ENCODE measurements at regions not wholly inside any gene's neighbourhood (a gene's known extent, or its start where the extent isn't known, plus 50 kb on each side); places are given as distances from the start of the nearest gene placed in this dataset.

DNA sequence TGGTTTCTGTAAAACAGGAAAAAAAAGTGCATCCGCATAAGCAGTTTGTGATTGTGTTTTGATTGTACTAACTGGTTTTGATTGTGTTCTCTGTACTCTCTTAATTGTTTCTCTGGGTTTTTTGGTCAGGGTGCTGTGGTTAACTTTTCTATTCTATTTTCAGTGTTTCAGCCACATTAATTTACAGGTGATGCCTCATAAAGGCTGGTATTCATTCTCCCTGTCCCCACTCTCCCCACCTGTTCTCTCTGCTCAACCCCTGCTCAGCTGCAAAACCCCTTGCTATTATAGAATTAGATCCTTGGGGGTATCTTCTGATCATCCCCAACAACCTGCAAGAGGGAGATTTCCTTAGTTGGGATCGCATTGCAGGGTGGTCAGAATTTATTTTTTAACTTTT is 285.4 kb upstream of the AZI2 start:
- in situ Hi-C loops (cut with HindIII; ENCODE audit: low sequenced_read_pairs) = no loop called here
- TF ChIP-seq, protein P1, sequence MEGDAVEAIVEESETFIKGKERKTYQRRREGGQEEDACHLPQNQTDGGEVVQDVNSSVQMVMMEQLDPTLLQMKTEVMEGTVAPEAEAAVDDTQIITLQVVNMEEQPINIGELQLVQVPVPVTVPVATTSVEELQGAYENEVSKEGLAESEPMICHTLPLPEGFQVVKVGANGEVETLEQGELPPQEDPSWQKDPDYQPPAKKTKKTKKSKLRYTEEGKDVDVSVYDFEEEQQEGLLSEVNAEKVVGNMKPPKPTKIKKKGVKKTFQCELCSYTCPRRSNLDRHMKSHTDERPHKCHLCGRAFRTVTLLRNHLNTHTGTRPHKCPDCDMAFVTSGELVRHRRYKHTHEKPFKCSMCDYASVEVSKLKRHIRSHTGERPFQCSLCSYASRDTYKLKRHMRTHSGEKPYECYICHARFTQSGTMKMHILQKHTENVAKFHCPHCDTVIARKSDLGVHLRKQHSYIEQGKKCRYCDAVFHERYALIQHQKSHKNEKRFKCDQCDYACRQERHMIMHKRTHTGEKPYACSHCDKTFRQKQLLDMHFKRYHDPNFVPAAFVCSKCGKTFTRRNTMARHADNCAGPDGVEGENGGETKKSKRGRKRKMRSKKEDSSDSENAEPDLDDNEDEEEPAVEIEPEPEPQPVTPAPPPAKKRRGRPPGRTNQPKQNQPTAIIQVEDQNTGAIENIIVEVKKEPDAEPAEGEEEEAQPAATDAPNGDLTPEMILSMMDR (IDR thresholded peaks at IDR 0.05; ENCODE audit: low read depth, low read length, missing control alignments) = no peak
- no peak overlapping the region for H3K4me3 ChIP-seq (ENCODE audit: low read depth, low read length)
- no peak for DNase-seq (ENCODE audit: low read depth)

DNA sequence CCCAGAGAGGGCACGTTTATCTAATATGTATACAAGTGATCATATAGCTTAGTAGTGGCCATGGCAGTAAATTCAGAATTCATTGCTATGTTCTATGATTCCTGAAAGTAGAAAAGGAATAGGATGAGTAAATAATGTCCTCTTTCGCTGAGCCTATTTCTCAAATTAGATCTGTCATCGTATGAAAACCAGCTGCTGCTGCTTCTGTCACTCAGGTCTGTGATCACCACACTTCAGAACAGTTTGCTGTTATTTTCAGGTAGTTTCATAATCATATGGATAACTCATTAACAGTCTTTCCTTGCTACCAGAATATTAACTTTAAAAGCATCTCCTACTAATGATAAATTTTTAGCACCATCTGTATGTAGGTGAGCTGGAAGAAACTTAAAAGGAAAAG is 289.1 kb upstream of the AZI2 start:
- in situ Hi-C loops (cut with HindIII; ENCODE audit: low sequenced_read_pairs) = no loop called here

DNA sequence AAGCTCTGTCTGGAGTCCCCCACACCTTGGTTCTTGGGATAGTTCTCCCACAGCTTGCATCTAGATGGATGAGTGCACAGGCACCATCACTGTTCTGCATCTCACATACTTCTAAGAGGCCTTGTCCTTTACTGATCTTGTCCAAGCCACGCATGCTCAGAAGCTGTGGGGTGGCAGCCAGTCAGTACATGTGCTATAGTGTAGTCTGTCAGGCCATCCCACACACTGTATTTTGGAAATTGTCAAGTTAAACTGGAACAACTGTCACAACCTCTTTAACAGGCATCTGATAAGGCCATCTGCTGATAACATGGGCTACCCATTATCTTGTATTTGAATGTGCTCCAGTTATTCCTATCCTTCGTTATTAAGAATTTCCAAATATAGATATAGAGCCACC is 296.5 kb upstream of the AZI2 start:
- no peak for DNase-seq (ENCODE audit: low read depth)
- in situ Hi-C loops (cut with HindIII; ENCODE audit: low sequenced_read_pairs) = no loop called here
- no peak overlapping the region for H3K4me3 ChIP-seq (ENCODE audit: low read depth, low read length)
- TF ChIP-seq, protein P1 (IDR thresholded peaks at IDR 0.05; ENCODE audit: low read depth, low read length, missing control alignments) = no peak

More for the DNA sequence above, 289.1 kb upstream of the AZI2 start:
- DNase-seq (ENCODE audit: low read depth) = no peak
- TF ChIP-seq, protein P1 (IDR thresholded peaks at IDR 0.05; ENCODE audit: low read depth, low read length, missing control alignments) = no peak
- no peak overlapping the region for H3K4me3 ChIP-seq (ENCODE audit: low read depth, low read length)

DNA sequence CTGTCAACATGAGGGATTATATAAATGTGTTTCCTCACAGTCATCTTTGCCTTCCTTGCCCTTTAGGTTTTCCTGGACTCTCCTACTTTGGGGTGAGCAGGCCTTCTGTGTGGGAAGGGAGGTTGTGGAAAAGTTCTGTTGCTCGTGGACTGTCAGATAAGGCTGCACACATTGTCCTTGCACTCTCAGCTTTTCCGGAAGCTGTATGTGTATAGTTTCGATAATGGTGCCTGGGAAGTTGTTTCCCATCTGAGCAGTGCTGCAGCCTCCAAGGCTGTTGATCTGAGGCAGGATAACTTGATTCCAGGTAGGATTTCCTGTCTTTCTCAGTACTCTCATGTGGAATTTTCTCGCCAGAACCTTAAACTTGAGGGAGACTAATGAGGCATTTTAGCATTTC is 297.8 kb upstream of the AZI2 start:
- in situ Hi-C loops (cut with HindIII; ENCODE audit: low sequenced_read_pairs) = no loop called here
- no peak for DNase-seq (ENCODE audit: low read depth)
- TF ChIP-seq, protein P1 (IDR thresholded peaks at IDR 0.05; ENCODE audit: low read depth, low read length, missing control alignments) = no peak
- no peak overlapping the region for H3K4me3 ChIP-seq (ENCODE audit: low read depth, low read length)

DNA sequence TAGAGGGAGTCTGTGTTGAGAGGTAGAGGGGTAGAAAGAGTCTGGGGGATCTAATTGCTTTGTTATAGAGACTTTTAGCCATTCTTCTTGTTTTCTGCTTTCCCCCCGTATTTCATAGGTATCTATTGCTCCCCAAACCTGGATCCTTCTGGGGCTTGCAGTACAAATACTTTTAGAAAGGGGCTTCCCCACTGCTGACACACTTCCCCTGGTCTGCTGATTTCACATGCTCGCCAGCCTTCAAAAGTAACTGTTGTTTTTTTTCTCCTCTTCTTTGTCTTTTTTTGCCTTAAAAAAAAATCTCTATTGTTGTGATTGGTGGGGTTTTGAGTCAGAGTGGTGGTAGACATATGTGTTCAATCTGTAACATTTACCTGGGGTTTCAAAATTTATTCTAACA is 300.6 kb upstream of the AZI2 start:
- H3K4me3 ChIP-seq (ENCODE audit: low read depth, low read length) = no peak overlapping the region
- DNase-seq (ENCODE audit: low read depth) = no peak
- TF ChIP-seq, protein P1 (IDR thresholded peaks at IDR 0.05; ENCODE audit: low read depth, low read length, missing control alignments) = no peak
- in situ Hi-C loops (cut with HindIII; ENCODE audit: low sequenced_read_pairs) = no loop called here

DNA sequence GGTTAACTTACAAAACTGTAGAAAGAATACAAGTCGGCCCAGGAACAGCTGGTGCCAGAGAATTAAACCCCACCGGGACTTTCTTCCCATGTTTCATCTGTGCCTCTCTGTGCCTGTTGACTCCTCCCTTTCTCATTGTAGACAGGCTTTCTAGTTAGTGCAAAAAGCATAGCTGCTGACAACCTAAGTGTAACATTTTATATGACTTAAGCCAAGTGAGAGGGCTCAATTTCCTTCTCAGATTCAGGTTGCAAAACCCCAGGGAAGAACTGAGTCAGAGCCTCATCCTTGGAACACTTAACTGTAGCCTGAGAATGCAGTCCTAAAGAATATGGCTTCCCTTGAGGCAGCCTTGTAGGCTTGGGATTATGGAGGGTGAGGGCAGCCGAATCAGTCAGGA is 302.5 kb upstream of the AZI2 start:
- TF ChIP-seq, protein P1 (IDR thresholded peaks at IDR 0.05; ENCODE audit: low read depth, low read length, missing control alignments) = no peak
- no peak overlapping the region for H3K4me3 ChIP-seq (ENCODE audit: low read depth, low read length)
- no peak for DNase-seq (ENCODE audit: low read depth)
- in situ Hi-C loops (cut with HindIII; ENCODE audit: low sequenced_read_pairs) = no loop called here

DNA sequence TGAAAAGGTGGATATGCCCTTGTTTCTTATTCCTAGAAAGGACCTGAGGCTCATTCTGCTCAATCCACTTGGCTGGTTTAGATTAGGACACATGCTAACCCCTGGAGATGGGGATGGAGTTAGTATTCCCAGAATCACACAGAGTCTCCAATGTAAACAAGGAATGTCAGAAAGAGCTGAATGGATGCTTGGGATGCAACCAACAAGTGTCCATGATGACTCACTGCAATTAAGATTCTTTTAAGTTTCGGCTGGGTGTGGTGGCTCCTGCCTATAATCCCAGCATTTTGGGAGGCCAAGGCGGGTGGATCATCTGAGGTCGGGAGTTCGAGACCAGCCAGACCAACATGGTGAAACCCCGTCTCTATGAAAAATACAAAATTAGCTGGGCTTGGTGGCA is 315.5 kb upstream of the AZI2 start:
- H3K4me3 ChIP-seq (ENCODE audit: low read depth, low read length) = no peak overlapping the region
- DNase-seq (ENCODE audit: low read depth) = no peak
- TF ChIP-seq, protein P1 (IDR thresholded peaks at IDR 0.05; ENCODE audit: low read depth, low read length, missing control alignments) = no peak
- in situ Hi-C loops (cut with HindIII; ENCODE audit: low sequenced_read_pairs) = no loop called here
